ENCODE measurements at regions not wholly inside any gene's neighbourhood (a gene's known extent, or its start where the extent isn't known, plus 50 kb on each side); places are given as distances from the start of the nearest gene placed in this dataset.

- TF ChIP-seq CTCF (conservative IDR thresholded peaks at IDR 0.05): no peak
- no peak overlapping the region for H3K27ac ChIP-seq
These were observed 74.4 kb upstream of the EPB41L3 start for GRCh38 chr18:5618047-5618688.

GRCh38 chr18:5611221-5611620 is 67.4 kb upstream of the EPB41L3 start:
- TF ChIP-seq CTCF (conservative IDR thresholded peaks at IDR 0.05): no peak
- no peak overlapping the region for H3K27ac ChIP-seq

GRCh38 chr18:5608846-5609245 is 65.0 kb upstream of the EPB41L3 start:
- H3K27ac ChIP-seq: no peak overlapping the region
- TF ChIP-seq CTCF (conservative IDR thresholded peaks at IDR 0.05): no peak

GRCh38 chr18:5606951-5607350 is 63.2 kb upstream of the EPB41L3 start:
- no peak for TF ChIP-seq CTCF (conservative IDR thresholded peaks at IDR 0.05)
- no peak overlapping the region for H3K27ac ChIP-seq

- no peak for TF ChIP-seq CTCF (conservative IDR thresholded peaks at IDR 0.05)
- no peak overlapping the region for H3K27ac ChIP-seq
These were observed 61.0 kb upstream of the EPB41L3 start for GRCh38 chr18:5604778-5605177.

GRCh38 chr18:5603153-5603552 is 59.4 kb upstream of the EPB41L3 start:
- no peak overlapping the region for H3K27ac ChIP-seq
- TF ChIP-seq CTCF (conservative IDR thresholded peaks at IDR 0.05): no peak

GRCh38 chr18:5601188-5601624 is 57.4 kb upstream of the EPB41L3 start:
- no peak overlapping the region for H3K27ac ChIP-seq
- TF ChIP-seq CTCF (conservative IDR thresholded peaks at IDR 0.05): no peak

Data from VCaP (cell line).